ENCODE measurements at regions not wholly inside any gene's neighbourhood (a gene's known extent, or its start where the extent isn't known, plus 50 kb on each side); places are given as distances from the start of the nearest gene placed in this dataset.
A peak's percentile ranks its signal among the peaks of the same experiment; 100 is the strongest.

- H3K36me3 ChIP-seq (ENCODE audit: control insufficient read depth, insufficient read depth, low read length) = no peaks in the 10 kb centered on the region
- H3K27ac ChIP-seq (ENCODE audit: low read depth, low read length) = peak overlapping the region; percentile 30
- WGBS, 2 experiments (ENCODE audit: insufficient coverage in 1 of 2, insufficient read length in 1 of 2) = 96% methylated on average over 3 of the region's 4 CpGs; no CpG with 5 or more reads in 1 of the 2 experiments
- H3K4me3 ChIP-seq (ENCODE audit: low read length) = no peak overlapping the region
- no peak overlapping the region for H3K9ac ChIP-seq (ENCODE audit: extremely low read depth, low read length, poor library complexity, severe bottlenecking)
- DNase-seq = peak; percentile 17
- no peaks in the 10 kb centered on the region for H3K9me3 ChIP-seq (ENCODE audit: control insufficient read depth, low read length)
- Mint-ChIP-seq H3K36me3 (ENCODE audit: low read depth) (no peaks in the 10 kb centered on the region), H3K4me1 (peaks cover 33% of the 10 kb centered on the region), H3K27me3 (ENCODE audit: insufficient read depth) (peaks cover 1% of the 10 kb centered on the region), H3K4me3 (no peak overlapping the region), H3K9me3 (peaks cover 2% of the 10 kb centered on the region), H3K27ac (no peak overlapping the region)
- H3K27me3 ChIP-seq (ENCODE audit: control insufficient read depth, insufficient read depth, low read length, poor library complexity, severe bottlenecking) = no peaks in the 10 kb centered on the region
- peaks cover 4% of the 10 kb centered on the region for H3K4me1 ChIP-seq (ENCODE audit: control insufficient read depth, insufficient read depth, low read length)
- TF ChIP-seq, protein P1, sequence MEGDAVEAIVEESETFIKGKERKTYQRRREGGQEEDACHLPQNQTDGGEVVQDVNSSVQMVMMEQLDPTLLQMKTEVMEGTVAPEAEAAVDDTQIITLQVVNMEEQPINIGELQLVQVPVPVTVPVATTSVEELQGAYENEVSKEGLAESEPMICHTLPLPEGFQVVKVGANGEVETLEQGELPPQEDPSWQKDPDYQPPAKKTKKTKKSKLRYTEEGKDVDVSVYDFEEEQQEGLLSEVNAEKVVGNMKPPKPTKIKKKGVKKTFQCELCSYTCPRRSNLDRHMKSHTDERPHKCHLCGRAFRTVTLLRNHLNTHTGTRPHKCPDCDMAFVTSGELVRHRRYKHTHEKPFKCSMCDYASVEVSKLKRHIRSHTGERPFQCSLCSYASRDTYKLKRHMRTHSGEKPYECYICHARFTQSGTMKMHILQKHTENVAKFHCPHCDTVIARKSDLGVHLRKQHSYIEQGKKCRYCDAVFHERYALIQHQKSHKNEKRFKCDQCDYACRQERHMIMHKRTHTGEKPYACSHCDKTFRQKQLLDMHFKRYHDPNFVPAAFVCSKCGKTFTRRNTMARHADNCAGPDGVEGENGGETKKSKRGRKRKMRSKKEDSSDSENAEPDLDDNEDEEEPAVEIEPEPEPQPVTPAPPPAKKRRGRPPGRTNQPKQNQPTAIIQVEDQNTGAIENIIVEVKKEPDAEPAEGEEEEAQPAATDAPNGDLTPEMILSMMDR (conservative IDR thresholded peaks at IDR 0.05) = no peak
These were observed 193.1 kb downstream of the AXIN2 start for GRCh38 chr17:65368341-65368740.

- Histone ChIP-seq H3K9me3 (ENCODE audit: control insufficient read depth, low read length) (no peaks in the 10 kb centered on the region), H3K27me3 (ENCODE audit: control insufficient read depth, insufficient read depth, low read length, poor library complexity, severe bottlenecking) (no peaks in the 10 kb centered on the region), H3K27ac (ENCODE audit: low read depth, low read length) (peak overlapping the region; percentile 98), H3K4me1 (ENCODE audit: control insufficient read depth, insufficient read depth, low read length) (peaks cover 4% of the 10 kb centered on the region), H3K9ac (ENCODE audit: extremely low read depth, low read length, poor library complexity, severe bottlenecking) (no peak overlapping the region), H3K4me3 (ENCODE audit: low read length) (no peak overlapping the region), H3K36me3 (ENCODE audit: control insufficient read depth, insufficient read depth, low read length) (no peaks in the 10 kb centered on the region)
- no peaks in the 10 kb centered on the region for H3K36me3 Mint-ChIP-seq (ENCODE audit: low read depth)
- peaks cover 1% of the 10 kb centered on the region for H3K27me3 Mint-ChIP-seq (ENCODE audit: insufficient read depth)
- TF ChIP-seq, protein P1 (conservative IDR thresholded peaks at IDR 0.05) = no peak
- WGBS, 2 experiments (ENCODE audit: insufficient coverage in 1 of 2, insufficient read length in 1 of 2) = 91 to 93% methylated on average over 9 to 15 of the region's 15 CpGs
- no peak overlapping the region for H3K27ac Mint-ChIP-seq
- no peak overlapping the region for H3K4me3 Mint-ChIP-seq
- H3K9me3 Mint-ChIP-seq = peaks cover 2% of the 10 kb centered on the region
- peaks cover 27% of the 10 kb centered on the region for H3K4me1 Mint-ChIP-seq
- peak; percentile 20 for DNase-seq
These were observed 195.2 kb downstream of the AXIN2 start for GRCh38 chr17:65366102-65366844.

DNA sequence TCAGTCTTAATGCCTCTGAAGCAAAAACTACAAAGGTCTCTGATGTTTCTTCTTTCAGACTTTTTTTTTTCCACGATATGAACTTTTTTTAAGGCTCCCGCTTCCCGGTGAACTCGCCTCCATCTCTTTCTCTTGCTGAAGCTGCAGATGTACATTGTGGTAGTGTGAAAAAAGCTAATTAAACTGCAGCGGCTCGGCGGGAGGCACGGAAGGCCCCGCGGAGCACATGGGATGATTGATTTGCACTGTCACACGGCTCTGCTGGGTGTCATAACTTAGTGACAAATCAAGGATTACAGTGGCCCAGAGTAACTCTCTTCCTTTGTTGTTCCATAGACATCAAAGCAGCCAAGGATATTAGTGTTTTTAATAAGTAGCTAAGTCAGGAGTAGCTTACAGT, 196.3 kb downstream of the AXIN2 start:
- no peak overlapping the region for H3K27ac Mint-ChIP-seq
- Histone ChIP-seq H3K36me3 (ENCODE audit: control insufficient read depth, insufficient read depth, low read length) (no peaks in the 10 kb centered on the region), H3K9ac (ENCODE audit: extremely low read depth, low read length, poor library complexity, severe bottlenecking) (no peak overlapping the region), H3K9me3 (ENCODE audit: control insufficient read depth, low read length) (no peaks in the 10 kb centered on the region), H3K4me1 (ENCODE audit: control insufficient read depth, insufficient read depth, low read length) (peaks cover 4% of the 10 kb centered on the region), H3K4me3 (ENCODE audit: low read length) (no peak overlapping the region), H3K27ac (ENCODE audit: low read depth, low read length) (peak overlapping the region; percentile 98), H3K27me3 (ENCODE audit: control insufficient read depth, insufficient read depth, low read length, poor library complexity, severe bottlenecking) (no peaks in the 10 kb centered on the region)
- peaks cover 16% of the 10 kb centered on the region for H3K4me1 Mint-ChIP-seq
- peak; percentile 36 for DNase-seq
- peaks cover 2% of the 10 kb centered on the region for H3K9me3 Mint-ChIP-seq
- 71 to 88% methylated on average over 9 to 11 of the region's 11 CpGs for WGBS, 2 experiments (ENCODE audit: insufficient coverage in 1 of 2, insufficient read length in 1 of 2)
- H3K36me3 Mint-ChIP-seq (ENCODE audit: low read depth) = no peaks in the 10 kb centered on the region
- H3K4me3 Mint-ChIP-seq = no peak overlapping the region
- TF ChIP-seq, protein P1 (conservative IDR thresholded peaks at IDR 0.05) = no peak
- no peaks in the 10 kb centered on the region for H3K27me3 Mint-ChIP-seq (ENCODE audit: insufficient read depth)

All from endodermal cell (in vitro differentiated cells).